ENCODE measurements at regions not wholly inside any gene's neighbourhood (a gene's known extent, or its start where the extent isn't known, plus 50 kb on each side); places are given as distances from the start of the nearest gene placed in this dataset.

DNA sequence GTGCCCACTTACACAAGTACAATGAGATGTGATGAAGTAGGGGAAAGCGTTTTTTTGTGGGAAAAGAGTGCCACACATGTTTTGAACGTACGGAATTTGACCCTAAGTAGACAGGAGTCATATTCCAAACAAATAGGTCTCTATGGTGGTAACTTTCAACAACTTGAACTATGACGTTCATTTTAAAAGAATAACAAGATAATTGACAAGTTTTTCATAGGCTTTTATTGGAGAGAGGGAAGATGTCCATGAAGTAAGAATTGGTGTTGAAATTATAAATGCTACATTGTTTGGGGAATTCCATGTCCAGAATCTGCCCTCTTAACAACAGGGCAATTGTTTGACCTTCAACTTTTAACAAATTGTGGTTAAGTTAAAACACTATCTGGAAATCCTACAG lies 126.5 kb downstream of the GASK1B start:
- TF ChIP-seq ZNF202 (tag by site-specific recombination; IDR thresholded peaks at IDR 0.05; ENCODE audit: borderline replicate concordance) (no peak), ZNF24 (tag by site-specific recombination; IDR thresholded peaks at IDR 0.05) (no peak), ZNF548 (tag by site-specific recombination; IDR thresholded peaks at IDR 0.05) (no peak), ZNF311 (tag by site-specific recombination; IDR thresholded peaks at IDR 0.05; ENCODE audit: borderline replicate concordance) (no peak), ZBTB8A (tag by site-specific recombination; IDR thresholded peaks at IDR 0.05) (no peak), ZNF560 (tag by site-specific recombination; IDR thresholded peaks at IDR 0.05; ENCODE audit: borderline replicate concordance) (no peak)
- TF ChIP-seq, protein P1, sequence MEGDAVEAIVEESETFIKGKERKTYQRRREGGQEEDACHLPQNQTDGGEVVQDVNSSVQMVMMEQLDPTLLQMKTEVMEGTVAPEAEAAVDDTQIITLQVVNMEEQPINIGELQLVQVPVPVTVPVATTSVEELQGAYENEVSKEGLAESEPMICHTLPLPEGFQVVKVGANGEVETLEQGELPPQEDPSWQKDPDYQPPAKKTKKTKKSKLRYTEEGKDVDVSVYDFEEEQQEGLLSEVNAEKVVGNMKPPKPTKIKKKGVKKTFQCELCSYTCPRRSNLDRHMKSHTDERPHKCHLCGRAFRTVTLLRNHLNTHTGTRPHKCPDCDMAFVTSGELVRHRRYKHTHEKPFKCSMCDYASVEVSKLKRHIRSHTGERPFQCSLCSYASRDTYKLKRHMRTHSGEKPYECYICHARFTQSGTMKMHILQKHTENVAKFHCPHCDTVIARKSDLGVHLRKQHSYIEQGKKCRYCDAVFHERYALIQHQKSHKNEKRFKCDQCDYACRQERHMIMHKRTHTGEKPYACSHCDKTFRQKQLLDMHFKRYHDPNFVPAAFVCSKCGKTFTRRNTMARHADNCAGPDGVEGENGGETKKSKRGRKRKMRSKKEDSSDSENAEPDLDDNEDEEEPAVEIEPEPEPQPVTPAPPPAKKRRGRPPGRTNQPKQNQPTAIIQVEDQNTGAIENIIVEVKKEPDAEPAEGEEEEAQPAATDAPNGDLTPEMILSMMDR (tag by site-specific recombination; IDR thresholded peaks at IDR 0.05): no peak
